ENCODE measurements at regions not wholly inside any gene's neighbourhood (a gene's known extent, or its start where the extent isn't known, plus 50 kb on each side); places are given as distances from the start of the nearest gene placed in this dataset.

DNA sequence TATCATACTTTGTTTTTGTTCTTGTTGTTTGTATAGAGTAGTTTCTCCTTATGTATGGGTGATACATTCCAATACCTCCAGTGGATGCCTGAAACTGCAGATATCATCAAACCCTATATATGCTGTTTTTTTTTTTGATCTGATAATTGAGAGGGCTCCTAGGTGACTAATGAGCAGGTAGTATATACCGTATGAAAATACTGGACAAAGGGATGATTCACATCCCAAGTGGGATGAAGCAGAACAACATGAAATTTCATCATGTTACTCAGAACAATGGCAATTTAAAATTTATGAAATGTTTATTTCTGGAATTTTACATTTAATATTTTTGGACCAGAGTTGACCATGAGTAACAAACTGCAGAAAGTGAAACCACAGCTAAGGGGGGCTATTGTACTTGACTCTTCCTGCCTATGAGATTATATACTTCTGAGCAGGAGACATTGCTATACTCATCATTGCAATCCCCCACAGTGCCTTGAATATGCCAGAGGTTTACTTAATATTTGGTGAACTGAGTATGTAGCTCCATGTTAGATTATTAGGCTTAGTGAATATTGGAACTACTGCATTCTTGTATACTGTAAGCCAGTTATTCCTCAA, 258.7 kb upstream of the FBXL7 start:
- TF ChIP-seq POLR2A (IDR thresholded peaks at IDR 0.05): no peak
- Histone ChIP-seq H3K9me3 (replicated peaks in 1 of 3) (peaks cover 0 to 9% (median 0%) of the 10 kb centered on the region in 3 donors), H3K27me3 (no peaks in the 10 kb centered on the region), H3K36me3 (replicated peaks in 1 of 2) (no peaks in the 10 kb centered on the region), H3K27ac (no peak overlapping the region), H3K4me1 (replicated peaks in 1 of 2) (no peaks in the 10 kb centered on the region), H3K4me3 (no peak overlapping the region)
- 70 to 83% (median 76%) methylated on average over 1 of the region's 1 CpG for WGBS, 4 donors
- DNase-seq: no peak
- intact Hi-C loops (cut with DNase I): no loop called here

DNA sequence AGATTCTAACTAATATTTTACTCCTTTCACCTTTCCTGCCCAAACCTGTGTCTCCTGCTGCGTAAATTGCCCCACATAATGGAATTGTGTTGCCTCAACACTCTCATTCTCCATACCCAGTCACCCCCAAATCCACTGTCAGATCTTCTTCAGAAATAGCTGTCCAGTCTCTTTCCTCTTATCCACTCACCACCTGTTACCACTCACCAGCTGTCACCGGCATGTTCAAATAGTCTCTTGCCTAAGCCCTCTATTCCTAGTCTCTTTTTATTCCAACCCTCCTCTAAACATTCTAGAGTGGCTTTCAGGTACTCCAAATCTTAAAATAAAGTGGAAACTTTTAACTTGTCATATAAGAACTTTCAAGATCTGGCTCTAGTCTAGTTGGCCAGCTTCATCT, 262.0 kb upstream of the FBXL7 start:
- WGBS, 4 donors: 83 to 98% (median 96%) methylated on average over 2 of the region's 2 CpGs
- no peaks in the 10 kb centered on the region for H3K36me3 ChIP-seq (replicated peaks in 1 of 2)
- H3K27ac ChIP-seq: no peak overlapping the region
- no peaks in the 10 kb centered on the region for H3K9me3 ChIP-seq (replicated peaks in 1 of 3)
- no peak overlapping the region for H3K4me3 ChIP-seq
- DNase-seq: no peak
- H3K27me3 ChIP-seq: no peaks in the 10 kb centered on the region
- intact Hi-C loops (cut with DNase I): no loop called here
- no peak for TF ChIP-seq POLR2A (IDR thresholded peaks at IDR 0.05)
- TF ChIP-seq, protein P1, sequence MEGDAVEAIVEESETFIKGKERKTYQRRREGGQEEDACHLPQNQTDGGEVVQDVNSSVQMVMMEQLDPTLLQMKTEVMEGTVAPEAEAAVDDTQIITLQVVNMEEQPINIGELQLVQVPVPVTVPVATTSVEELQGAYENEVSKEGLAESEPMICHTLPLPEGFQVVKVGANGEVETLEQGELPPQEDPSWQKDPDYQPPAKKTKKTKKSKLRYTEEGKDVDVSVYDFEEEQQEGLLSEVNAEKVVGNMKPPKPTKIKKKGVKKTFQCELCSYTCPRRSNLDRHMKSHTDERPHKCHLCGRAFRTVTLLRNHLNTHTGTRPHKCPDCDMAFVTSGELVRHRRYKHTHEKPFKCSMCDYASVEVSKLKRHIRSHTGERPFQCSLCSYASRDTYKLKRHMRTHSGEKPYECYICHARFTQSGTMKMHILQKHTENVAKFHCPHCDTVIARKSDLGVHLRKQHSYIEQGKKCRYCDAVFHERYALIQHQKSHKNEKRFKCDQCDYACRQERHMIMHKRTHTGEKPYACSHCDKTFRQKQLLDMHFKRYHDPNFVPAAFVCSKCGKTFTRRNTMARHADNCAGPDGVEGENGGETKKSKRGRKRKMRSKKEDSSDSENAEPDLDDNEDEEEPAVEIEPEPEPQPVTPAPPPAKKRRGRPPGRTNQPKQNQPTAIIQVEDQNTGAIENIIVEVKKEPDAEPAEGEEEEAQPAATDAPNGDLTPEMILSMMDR (IDR thresholded peaks at IDR 0.05): no peak
- no peaks in the 10 kb centered on the region for H3K4me1 ChIP-seq (replicated peaks in 1 of 2)

DNA sequence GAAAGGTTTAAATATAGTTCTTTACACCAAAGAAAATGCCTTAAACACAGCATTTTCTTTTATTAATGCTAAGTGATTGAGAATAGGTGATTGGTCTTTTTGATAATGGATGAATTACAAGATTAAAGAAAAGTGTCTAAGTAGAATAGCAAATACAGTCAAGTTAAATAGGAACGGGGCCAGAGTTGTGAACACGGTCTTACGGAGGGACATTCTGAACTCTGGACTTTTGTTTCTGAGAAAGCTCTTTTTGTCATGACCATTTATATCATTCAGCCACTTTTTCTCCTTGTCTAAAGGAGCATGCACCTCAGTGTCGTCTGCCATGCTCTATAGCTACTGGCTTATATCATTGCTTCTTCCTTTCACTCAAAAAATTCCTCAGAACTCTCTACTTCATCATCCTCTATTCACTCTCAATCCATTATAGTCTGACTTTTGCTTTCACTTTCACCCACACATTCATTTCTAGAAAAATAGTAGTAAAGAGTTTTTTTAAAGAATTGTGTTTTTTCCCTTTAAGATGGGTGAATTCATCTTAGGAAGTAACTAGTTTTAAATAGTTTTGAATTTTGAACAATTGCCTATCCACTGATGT, 263.0 kb upstream of the FBXL7 start:
- no peak overlapping the region for H3K4me3 ChIP-seq
- DNase-seq: no peak
- H3K36me3 ChIP-seq (replicated peaks in 1 of 2): no peaks in the 10 kb centered on the region
- H3K9me3 ChIP-seq (replicated peaks in 1 of 3): no peaks in the 10 kb centered on the region
- no peaks in the 10 kb centered on the region for H3K27me3 ChIP-seq
- 79 to 85% (median 84%) methylated on average over 4 of the region's 4 CpGs for WGBS, 4 donors
- H3K27ac ChIP-seq: no peak overlapping the region
- intact Hi-C loops (cut with DNase I): no loop called here
- H3K4me1 ChIP-seq (replicated peaks in 1 of 2): no peaks in the 10 kb centered on the region
- TF ChIP-seq, protein P1 (IDR thresholded peaks at IDR 0.05): no peak
- TF ChIP-seq POLR2A (IDR thresholded peaks at IDR 0.05): no peak

DNA sequence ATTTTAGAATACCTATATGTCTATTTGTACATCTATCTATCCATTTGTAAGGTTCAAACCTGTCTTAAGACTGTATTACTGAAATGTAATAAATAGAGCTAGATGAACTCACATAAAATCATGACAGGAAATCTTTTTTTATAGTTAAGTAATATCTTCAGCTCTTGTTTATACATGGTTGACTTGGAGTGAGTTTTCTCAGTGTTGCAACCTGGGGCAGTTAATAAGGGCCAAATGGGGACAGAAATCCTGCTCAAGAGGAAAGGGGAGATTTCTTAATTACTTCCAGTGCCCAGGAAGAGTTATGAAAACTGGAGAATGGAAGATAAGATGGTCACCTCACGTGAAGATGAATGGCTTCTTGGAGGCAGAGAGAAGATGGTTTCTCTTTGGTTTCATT, 265.1 kb upstream of the FBXL7 start:
- Histone ChIP-seq H3K36me3 (replicated peaks in 1 of 2) (no peaks in the 10 kb centered on the region), H3K9me3 (replicated peaks in 1 of 3) (no peaks in the 10 kb centered on the region), H3K27ac (no peak overlapping the region), H3K4me1 (replicated peaks in 1 of 2) (no peaks in the 10 kb centered on the region), H3K4me3 (no peak overlapping the region), H3K27me3 (no peaks in the 10 kb centered on the region)
- DNase-seq: no peak
- intact Hi-C loops (cut with DNase I): no loop called here
- no peak for TF ChIP-seq POLR2A (IDR thresholded peaks at IDR 0.05)
- TF ChIP-seq, protein P1 (IDR thresholded peaks at IDR 0.05): no peak
- 59 to 74% (median 61%) methylated on average over 1 of the region's 1 CpG for WGBS, 4 donors

DNA sequence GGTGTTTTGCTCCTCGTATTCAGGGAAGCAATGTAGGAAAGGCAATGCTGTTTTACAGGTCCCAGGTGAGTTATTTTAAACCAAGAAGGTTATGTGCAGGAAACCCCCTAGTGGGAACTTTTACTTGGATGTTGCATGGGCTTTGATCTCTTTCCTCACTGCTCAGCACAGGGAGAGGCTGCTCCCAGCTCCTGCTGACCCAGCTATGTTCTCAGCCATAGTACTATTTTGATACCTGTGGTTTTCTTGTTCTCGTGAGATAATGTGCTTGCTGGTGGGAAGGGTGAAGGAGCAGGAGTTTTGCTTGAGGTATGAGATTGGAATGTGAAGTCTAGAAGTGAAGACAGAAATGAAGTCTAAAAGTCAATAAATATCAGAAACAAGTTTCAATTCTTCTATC, 265.6 kb upstream of the FBXL7 start:
- Histone ChIP-seq H3K27me3 (no peaks in the 10 kb centered on the region), H3K36me3 (replicated peaks in 1 of 2) (no peaks in the 10 kb centered on the region), H3K27ac (no peak overlapping the region), H3K4me1 (replicated peaks in 1 of 2) (no peaks in the 10 kb centered on the region), H3K4me3 (no peak overlapping the region), H3K9me3 (replicated peaks in 1 of 3) (no peaks in the 10 kb centered on the region)
- WGBS, 4 donors: 44 to 56% (median 47%) methylated on average over 2 of the region's 2 CpGs
- intact Hi-C loops (cut with DNase I): no loop called here
- TF ChIP-seq POLR2A (IDR thresholded peaks at IDR 0.05): no peak
- no peak for DNase-seq
